ENCODE measurements at regions not wholly inside any gene's neighbourhood (a gene's known extent, or its start where the extent isn't known, plus 50 kb on each side); places are given as distances from the start of the nearest gene placed in this dataset.

- no peak overlapping the region for H3K27ac Mint-ChIP-seq
- ATAC-seq, result no peak
- no peak overlapping the region for H3K4me3 Mint-ChIP-seq
- no peaks in the 10 kb centered on the region for H3K9me3 Mint-ChIP-seq
- no peaks in the 10 kb centered on the region for H3K4me1 Mint-ChIP-seq
- no peaks in the 10 kb centered on the region for H3K27me3 Mint-ChIP-seq
- no peak for DNase-seq
These were observed 143.9 kb upstream of the FN1 start for GRCh38 chr2:215579809-215580208.

- Mint-ChIP-seq H3K27me3 (no peaks in the 10 kb centered on the region), H3K4me3 (no peak overlapping the region), H3K27ac (no peak overlapping the region), H3K4me1 (no peaks in the 10 kb centered on the region), H3K9me3 (no peaks in the 10 kb centered on the region)
- DNase-seq, result no peak
- ATAC-seq, result no peak
These were observed 141.5 kb upstream of the FN1 start for GRCh38 chr2:215577356-215577755.

- DNase-seq (no peak), ATAC-seq (no peak)
- Mint-ChIP-seq H3K27me3 (no peaks in the 10 kb centered on the region), H3K27ac (no peak overlapping the region), H3K9me3 (no peaks in the 10 kb centered on the region), H3K4me3 (no peak overlapping the region), H3K4me1 (no peaks in the 10 kb centered on the region)
These were observed 140.7 kb upstream of the FN1 start for GRCh38 chr2:215576572-215576971.

GRCh38 chr2:215573496-215573895, 137.6 kb upstream of the FN1 start:
- Mint-ChIP-seq H3K27ac (no peak overlapping the region), H3K4me3 (no peak overlapping the region), H3K9me3 (no peaks in the 10 kb centered on the region), H3K4me1 (no peaks in the 10 kb centered on the region), H3K27me3 (peaks cover 7% of the 10 kb centered on the region)
- ATAC-seq (no peak), DNase-seq (no peak)

- no peaks in the 10 kb centered on the region for H3K4me1 Mint-ChIP-seq
- H3K27ac Mint-ChIP-seq, result no peak overlapping the region
- peaks cover 7% of the 10 kb centered on the region for H3K27me3 Mint-ChIP-seq
- ATAC-seq, result no peak
- DNase-seq, result no peak
- H3K4me3 Mint-ChIP-seq, result no peak overlapping the region
- no peaks in the 10 kb centered on the region for H3K9me3 Mint-ChIP-seq
These were observed 136.5 kb upstream of the FN1 start for GRCh38 chr2:215572341-215572848.

- Mint-ChIP-seq H3K27ac (no peak overlapping the region), H3K9me3 (no peaks in the 10 kb centered on the region), H3K27me3 (peaks cover 7% of the 10 kb centered on the region), H3K4me1 (no peaks in the 10 kb centered on the region), H3K4me3 (no peak overlapping the region)
- DNase-seq (no peak), ATAC-seq (no peak)
These were observed 135.8 kb upstream of the FN1 start for GRCh38 chr2:215571689-215572088.

- Mint-ChIP-seq H3K4me1 (no peaks in the 10 kb centered on the region), H3K4me3 (no peak overlapping the region), H3K27me3 (peaks cover 7% of the 10 kb centered on the region), H3K9me3 (no peaks in the 10 kb centered on the region), H3K27ac (no peak overlapping the region)
- DNase-seq, result no peak
- no peak for ATAC-seq
These were observed 131.6 kb upstream of the FN1 start for GRCh38 chr2:215567504-215567903.

- no peak overlapping the region for H3K27ac Mint-ChIP-seq
- no peak overlapping the region for H3K4me3 Mint-ChIP-seq
- DNase-seq (no peak), ATAC-seq (no peak)
- H3K9me3 Mint-ChIP-seq, result peaks cover 8 to 9% of the 10 kb centered on the region in 2 donors
- H3K27me3 Mint-ChIP-seq, result peaks cover 7% of the 10 kb centered on the region
- no peaks in the 10 kb centered on the region for H3K4me1 Mint-ChIP-seq
These were observed 130.0 kb upstream of the FN1 start for GRCh38 chr2:215565897-215566296.

GRCh38 chr2:215557701-215558100, 121.8 kb upstream of the FN1 start:
- Mint-ChIP-seq H3K9me3 (peaks cover 12 to 15% of the 10 kb centered on the region in 2 donors), H3K27me3 (no peaks in the 10 kb centered on the region), H3K4me1 (no peaks in the 10 kb centered on the region), H3K27ac (no peak overlapping the region), H3K4me3 (no peak overlapping the region)
- no peak for ATAC-seq
- no peak for DNase-seq

GRCh38 chr2:215556979-215557378, 121.1 kb upstream of the FN1 start:
- Mint-ChIP-seq H3K4me1 (no peaks in the 10 kb centered on the region), H3K9me3 (peaks cover 12 to 15% of the 10 kb centered on the region in 2 donors), H3K27me3 (no peaks in the 10 kb centered on the region), H3K4me3 (no peak overlapping the region), H3K27ac (no peak overlapping the region)
- DNase-seq, result no peak
- no peak for ATAC-seq

- DNase-seq, result no peak
- Mint-ChIP-seq H3K4me3 (no peak overlapping the region), H3K27me3 (no peaks in the 10 kb centered on the region), H3K27ac (peak overlapping the region in 1 of 2 donors; percentile 14), H3K4me1 (no peaks in the 10 kb centered on the region), H3K9me3 (no peaks in the 10 kb centered on the region)
- ATAC-seq, result no peak
These were observed 119.0 kb upstream of the FN1 start for GRCh38 chr2:215554689-215555498.

GRCh38 chr2:215553946-215554345, 118.1 kb upstream of the FN1 start:
- no peaks in the 10 kb centered on the region for H3K27me3 Mint-ChIP-seq
- DNase-seq (no peak), ATAC-seq (no peak)
- H3K9me3 Mint-ChIP-seq, result no peaks in the 10 kb centered on the region
- no peak overlapping the region for H3K4me3 Mint-ChIP-seq
- no peak overlapping the region for H3K27ac Mint-ChIP-seq
- H3K4me1 Mint-ChIP-seq, result no peaks in the 10 kb centered on the region

GRCh38 chr2:215552144-215552580, 116.3 kb upstream of the FN1 start:
- H3K9me3 Mint-ChIP-seq, result no peaks in the 10 kb centered on the region
- H3K27ac Mint-ChIP-seq, result no peak overlapping the region
- no peaks in the 10 kb centered on the region for H3K27me3 Mint-ChIP-seq
- DNase-seq, result no peak
- no peak for ATAC-seq
- H3K4me3 Mint-ChIP-seq, result no peak overlapping the region
- no peaks in the 10 kb centered on the region for H3K4me1 Mint-ChIP-seq

GRCh38 chr2:215550331-215550730, 114.5 kb upstream of the FN1 start:
- Mint-ChIP-seq H3K4me1 (no peaks in the 10 kb centered on the region), H3K27me3 (no peaks in the 10 kb centered on the region), H3K4me3 (no peak overlapping the region), H3K27ac (no peak overlapping the region), H3K9me3 (no peaks in the 10 kb centered on the region)
- ATAC-seq (no peak), DNase-seq (no peak)

- Mint-ChIP-seq H3K27ac (no peak overlapping the region), H3K27me3 (no peaks in the 10 kb centered on the region), H3K9me3 (no peaks in the 10 kb centered on the region), H3K4me1 (no peaks in the 10 kb centered on the region), H3K4me3 (no peak overlapping the region)
- ATAC-seq (no peak), DNase-seq (no peak)
These were observed 112.8 kb upstream of the FN1 start for GRCh38 chr2:215548714-215549113.

- Mint-ChIP-seq H3K4me1 (no peaks in the 10 kb centered on the region), H3K4me3 (no peak overlapping the region), H3K27me3 (no peaks in the 10 kb centered on the region), H3K9me3 (no peaks in the 10 kb centered on the region), H3K27ac (no peak overlapping the region)
- ATAC-seq (no peak), DNase-seq (no peak)
These were observed 106.8 kb upstream of the FN1 start for GRCh38 chr2:215542690-215543089.

GRCh38 chr2:215540658-215541057, 104.8 kb upstream of the FN1 start:
- DNase-seq (no peak), ATAC-seq (no peak)
- H3K27me3 Mint-ChIP-seq, result no peaks in the 10 kb centered on the region
- no peaks in the 10 kb centered on the region for H3K9me3 Mint-ChIP-seq
- H3K27ac Mint-ChIP-seq, result no peak overlapping the region
- no peak overlapping the region for H3K4me3 Mint-ChIP-seq
- no peaks in the 10 kb centered on the region for H3K4me1 Mint-ChIP-seq

Measured in stimulated activated naive CD8-positive, alpha-beta T cell treated with anti-CD3 and anti-CD28 coated beads, Interleukin-15, amount 100 ng/mL, for 72 hours (primary cell).